Choroid plexus epithelial cell (primary cell): ENCODE measurements at regions not wholly inside any gene's neighbourhood (a gene's known extent, or its start where the extent isn't known, plus 50 kb on each side); places are given as distances from the start of the nearest gene placed in this dataset.

Experiments
- DNase-seq: peaks from one replicate; pipeline ENCODE4 v3.0.0-alpha.2; 2010; ENCODE audit warnings: low read depth
- H3K4me3 ChIP-seq: 2 replicates; pipeline ENCODE4 v1.5.1; 2011; ENCODE audit warnings: low read depth, mild to moderate bottlenecking, control low read depth, low read length, moderate library complexity
- TF ChIP-seq, protein P1 (sequence below): conservative IDR thresholded peaks from 2 replicates; pipeline ENCODE4 v1.5.1; 2011; ENCODE audit warnings: low read depth, mild to moderate bottlenecking, control low read depth, inconsistent platforms, low read length, moderate library complexity

GRCh38 chr3:140627756-140628155 is 50.1 kb upstream of the TRIM42 start:
- TF ChIP-seq, protein P1, sequence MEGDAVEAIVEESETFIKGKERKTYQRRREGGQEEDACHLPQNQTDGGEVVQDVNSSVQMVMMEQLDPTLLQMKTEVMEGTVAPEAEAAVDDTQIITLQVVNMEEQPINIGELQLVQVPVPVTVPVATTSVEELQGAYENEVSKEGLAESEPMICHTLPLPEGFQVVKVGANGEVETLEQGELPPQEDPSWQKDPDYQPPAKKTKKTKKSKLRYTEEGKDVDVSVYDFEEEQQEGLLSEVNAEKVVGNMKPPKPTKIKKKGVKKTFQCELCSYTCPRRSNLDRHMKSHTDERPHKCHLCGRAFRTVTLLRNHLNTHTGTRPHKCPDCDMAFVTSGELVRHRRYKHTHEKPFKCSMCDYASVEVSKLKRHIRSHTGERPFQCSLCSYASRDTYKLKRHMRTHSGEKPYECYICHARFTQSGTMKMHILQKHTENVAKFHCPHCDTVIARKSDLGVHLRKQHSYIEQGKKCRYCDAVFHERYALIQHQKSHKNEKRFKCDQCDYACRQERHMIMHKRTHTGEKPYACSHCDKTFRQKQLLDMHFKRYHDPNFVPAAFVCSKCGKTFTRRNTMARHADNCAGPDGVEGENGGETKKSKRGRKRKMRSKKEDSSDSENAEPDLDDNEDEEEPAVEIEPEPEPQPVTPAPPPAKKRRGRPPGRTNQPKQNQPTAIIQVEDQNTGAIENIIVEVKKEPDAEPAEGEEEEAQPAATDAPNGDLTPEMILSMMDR, result no peak
- peak; percentile 8 for DNase-seq
- H3K4me3 ChIP-seq, result no peak overlapping the region
